PC-3 (cell line): ENCODE measurements at regions not wholly inside any gene's neighbourhood (a gene's known extent, or its start where the extent isn't known, plus 50 kb on each side); places are given as distances from the start of the nearest gene placed in this dataset.
"Not testable (repeated sequence)": the region's sequence is repeated elsewhere in the genome, so short reads cannot be mapped to it uniquely, and the experiment has no call there.

Source experiments
- ATAC-seq: fragments of 200-7000 bp; cut with Tn5 transposase; 2 replicates; pipeline ENCODE4 v1.9.1; 2020; ENCODE audit warnings: mild to moderate bottlenecking, moderate library complexity
- BruUV-seq: library from RNA; stranded (reverse); fragments of 400-500 nt; replicated peaks from 2 replicates; lab custom pipeline; 2021; lab: Mats Ljungman, UMichigan
- CTCF ChIA-PET: fragments of 300-600 bp; sonication (Branson Sonifier 250); formaldehyde crosslinking; loops from one replicate; lab custom pipeline; 2022; ENCODE audit warnings: antibody characterized with exemption; lab: Charles Lee
- POLR2A ChIA-PET: fragments of 300-600 bp; sonication (Branson Sonifier 250); formaldehyde crosslinking; loops from one replicate; lab custom pipeline; 2022; ENCODE audit warnings: antibody characterized with exemption; ENCODE audit not compliant: unreplicated experiment; lab: Charles Lee
- DNase-seq: peaks from one replicate; pipeline ENCODE4 v3.0.0-alpha.2; 2015
- H2AFZ ChIP-seq: fragments of 300-600 bp; sonication (generic); 2 replicates; pipeline ENCODE4 v1.6.0; 2016; ENCODE audit warnings: antibody characterized with exemption, low read length
- H3F3A ChIP-seq: fragments of 300-600 bp; sonication (generic); one replicate; pipeline ENCODE4 v1.6.0; 2017; ENCODE audit warnings: antibody characterized with exemption, low read length, control low read depth, mild to moderate bottlenecking; ENCODE audit not compliant: unreplicated experiment
- H3K27ac ChIP-seq: fragments of 300-600 bp; sonication (generic); 2 replicates; pipeline ENCODE4 v1.5.1; 2016; ENCODE audit warnings: mild to moderate bottlenecking, low read length
- H3K27me3 ChIP-seq: fragments of 300-600 bp; sonication (generic); 2 replicates; pipeline ENCODE4 v1.6.1; 2016; ENCODE audit warnings: low read length, mixed read lengths
- H3K36me3 ChIP-seq: fragments of 300-600 bp; sonication (generic); 2 replicates; pipeline ENCODE4 v1.6.1; 2016; ENCODE audit warnings: low read depth, mixed run types, low read length, mixed read lengths
- H3K4me1 ChIP-seq: fragments of 300-600 bp; sonication (generic); 2 replicates; pipeline ENCODE4 v1.5.1; 2016; ENCODE audit warnings: low read length; ENCODE audit not compliant: insufficient read depth
- H3K4me2 ChIP-seq: fragments of 300-600 bp; sonication (generic); 2 replicates; pipeline ENCODE4 v1.6.0; 2016; ENCODE audit warnings: low read length
- H3K4me3 ChIP-seq: fragments of 300-600 bp; sonication (generic); 2 replicates; pipeline ENCODE4 v1.5.1; 2016; ENCODE audit warnings: mild to moderate bottlenecking, low read length, mixed read lengths
- H3K79me2 ChIP-seq: fragments of 300-600 bp; sonication (generic); 2 replicates; pipeline ENCODE4 v1.6.1; 2017; ENCODE audit warnings: low read length, mixed read lengths
- H3K9ac ChIP-seq: fragments of 300-600 bp; sonication (generic); 2 replicates; pipeline ENCODE4 v1.6.0; 2016; ENCODE audit warnings: mild to moderate bottlenecking, low read length
- H3K9me2 ChIP-seq: fragments of 300-600 bp; sonication (generic); replicated peaks from 2 replicates; pipeline ENCODE4 v1.6.1; 2016; ENCODE audit warnings: mixed run types, low read length, mixed read lengths
- H3K9me3 ChIP-seq: fragments of 300-600 bp; sonication (generic); 2 replicates; pipeline ENCODE4 v1.6.1; 2016; ENCODE audit warnings: low read length, mixed read lengths
- H4K20me1 ChIP-seq: fragments of 300-600 bp; sonication (generic); 2 replicates; pipeline ENCODE4 v1.6.1; 2016; ENCODE audit warnings: low read length, mixed read lengths
- CTCF ChIP-seq: fragments of 300-600 bp; sonication (generic); conservative IDR thresholded peaks from 2 replicates; pipeline ENCODE4 v1.5.1; 2017; ENCODE audit warnings: antibody characterized with exemption, low read depth, mild to moderate bottlenecking, low read length
- EZH2 ChIP-seq: fragments of 300-600 bp; sonication (generic); IDR thresholded peaks from one replicate; pipeline ENCODE4 v1.6.1; 2017; ENCODE audit warnings: antibody characterized with exemption, mild to moderate bottlenecking, low read length; ENCODE audit not compliant: unreplicated experiment
- EZH2phosphoT487 ChIP-seq: fragments of 300-600 bp; sonication (generic); IDR thresholded peaks from 2 replicates; pipeline ENCODE4 v1.6.1; 2018; ENCODE audit warnings: mild to moderate bottlenecking, antibody characterized with exemption, low read length, borderline replicate concordance
- intact Hi-C: fragments of 100-400 bp; cut with micrococcal nuclease; formaldehyde crosslinking; loops from 2 replicates; pipeline ENCODE4 v1.9.0; 2023

DNA sequence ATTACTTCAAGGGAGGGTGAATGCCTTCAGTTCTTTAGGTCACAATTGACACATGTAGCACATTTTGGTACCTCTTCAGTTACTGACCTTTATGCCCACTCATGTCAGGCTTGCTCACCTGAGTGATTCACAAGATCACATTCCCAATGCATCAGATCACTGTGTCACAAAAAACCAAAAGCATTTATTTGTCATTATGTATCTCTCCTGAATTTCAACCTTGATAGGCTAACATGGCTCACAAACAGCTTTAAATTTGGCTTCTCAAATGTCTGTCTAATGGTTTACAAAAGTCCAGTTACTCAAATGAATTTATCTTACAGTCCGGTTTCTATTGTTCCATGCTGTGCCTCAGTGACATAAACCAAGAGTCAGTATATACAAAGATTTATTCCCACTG is 141.4 kb downstream of the PPIAL4G start:
- H3K9ac ChIP-seq, ATAC-seq, H3K9me3 ChIP-seq, intact Hi-C loops, BruUV-seq, H3F3A ChIP-seq, H2AFZ ChIP-seq, POLR2A ChIA-PET, CTCF ChIA-PET, H4K20me1 ChIP-seq, H3K27me3 ChIP-seq, H3K36me3 ChIP-seq, H3K9me2 ChIP-seq, H3K79me2 ChIP-seq: not testable (repeated sequence)
- DNase-seq, result peak; percentile 85
- Histone ChIP-seq H3K27ac (peak overlapping the region; percentile 45), H3K4me1 (peaks cover 32% of the 10 kb centered on the region), H3K4me3 (0 out of 2 replicates have a peak overlapping the region, but pooled peaks have one; percentile 6), H3K4me2 (peak overlapping the region; percentile 72)

DNA sequence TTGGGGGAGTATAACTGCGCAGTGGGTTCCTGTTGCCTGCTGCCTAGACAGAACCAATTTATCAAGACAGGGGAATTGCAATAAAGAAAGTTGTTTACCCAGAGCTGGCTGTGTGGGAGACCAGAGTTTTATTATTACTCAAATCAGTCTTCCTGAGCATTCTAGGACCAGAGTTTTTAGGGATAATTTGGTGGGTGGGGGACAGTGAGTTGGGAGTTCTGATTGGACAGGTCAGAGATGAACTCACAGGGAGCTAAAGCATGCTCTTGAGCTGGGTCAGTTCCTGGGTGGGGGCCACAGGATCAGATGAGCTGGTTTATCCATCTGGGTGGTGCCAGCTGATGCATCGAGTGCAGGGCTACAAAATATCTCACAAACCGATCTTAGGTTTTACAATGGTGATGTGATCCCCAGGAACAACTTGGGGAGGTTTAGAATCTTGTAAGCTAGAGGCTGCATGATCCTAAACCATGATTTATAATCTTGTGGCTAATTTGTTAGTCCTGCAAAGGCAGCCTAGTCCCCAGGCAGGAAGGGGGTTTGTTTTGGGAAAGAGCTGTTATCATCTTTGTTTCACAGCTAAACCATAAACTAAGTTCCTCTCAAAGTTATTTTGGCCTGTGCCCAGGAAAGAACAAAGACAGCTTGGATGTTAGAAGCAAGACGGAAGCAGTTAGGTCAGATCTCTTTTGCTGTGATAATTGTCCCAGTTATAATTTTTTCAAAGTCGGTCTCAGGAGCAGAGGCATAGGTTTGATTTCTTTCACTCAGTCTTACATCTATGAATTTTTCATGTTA is 146.8 kb downstream of the PPIAL4G start:
- H3K9ac ChIP-seq, H3F3A ChIP-seq, H3K9me2 ChIP-seq, H3K36me3 ChIP-seq, ATAC-seq, H4K20me1 ChIP-seq, H3K27me3 ChIP-seq, CTCF ChIA-PET, BruUV-seq, H3K79me2 ChIP-seq, intact Hi-C loops, H3K9me3 ChIP-seq: not testable (repeated sequence)
- Histone ChIP-seq H2AFZ (peak overlapping the region; percentile 27; the same call in 1 of the 2 replicates), H3K27ac (peak overlapping the region; percentile 25; the same call in 1 of the 2 replicates), H3K4me2 (peak overlapping the region; percentile 35), H3K4me3 (peak overlapping the region; percentile 21; the same call in 1 of the 2 replicates), H3K4me1 (peaks cover 36% of the 10 kb centered on the region)
- POLR2A ChIA-PET, result interaction anchor here (0.6 kb wide), 1 partner anchor 73 kb away, joined by 3 read pairs; no protein-coding TSS in a partner anchor
- peak; percentile 39 for DNase-seq

GRCh38 chr1:148334339-148335130 is 148.6 kb downstream of the PPIAL4G start:
- TSS peak; percentile 100 for BruUV-seq
- intact Hi-C loops, result loop anchor here (5.0 kb wide), 1 partner anchor 72 kb away; no protein-coding TSS in a partner anchor
- H3K4me3 ChIP-seq, result peak overlapping the region; percentile 75
- H3K9ac ChIP-seq, result peak overlapping the region; percentile 95
- no peaks in the 10 kb centered on the region for H3K36me3 ChIP-seq
- H3K4me2 ChIP-seq, result peak overlapping the region; percentile 95
- H3K27me3 ChIP-seq, result no peaks in the 10 kb centered on the region
- DNase-seq (peak; percentile 98), ATAC-seq (peak; percentile 87)
- no peaks in the 10 kb centered on the region for H3K9me3 ChIP-seq
- H2AFZ ChIP-seq, result peak overlapping the region; percentile 96
- peaks cover 4% of the 10 kb centered on the region for H3F3A ChIP-seq
- ChIA-PET CTCF (interaction anchor here (0.7 to 1.1 kb wide), 2 partner anchors 71 kb away, joined by 3 to 7 read pairs; no protein-coding TSS in a partner anchor), POLR2A (interaction anchor here (0.6 to 1.4 kb wide), 7 partner anchors 23 to 188 kb away, joined by 3 to 71 read pairs (median 6); no protein-coding TSS in a partner anchor)
- no peaks in the 10 kb centered on the region for H4K20me1 ChIP-seq
- H3K9me2 ChIP-seq, result no peaks in the 10 kb centered on the region
- H3K4me1 ChIP-seq, result peaks cover 28% of the 10 kb centered on the region
- peak overlapping the region; percentile 97 for H3K27ac ChIP-seq
- H3K79me2 ChIP-seq, result no peaks in the 10 kb centered on the region
- TF ChIP-seq EZH2, result no peak
- TF ChIP-seq CTCF, result 0 out of 2 replicates have a peak, but pooled peaks have one; percentile 8
- no peak for TF ChIP-seq EZH2phosphoT487
